CD14-positive monocyte (primary cell): ENCODE measurements at regions not wholly inside any gene's neighbourhood (a gene's known extent, or its start where the extent isn't known, plus 50 kb on each side); places are given as distances from the start of the nearest gene placed in this dataset.

Source experiments
- DNase-seq, 3 donors: peaks; one replicate each; pipeline ENCODE4 v3.0.0-alpha.2; 2011 to 2022
- H2AFZ ChIP-seq: 2 replicates; pipeline ENCODE4 v1.6.0; 2012; ENCODE audit warnings: mild to moderate bottlenecking, low read depth, low read length, inconsistent platforms; ENCODE audit not compliant: insufficient read depth, poor library complexity, severe bottlenecking
- H3K27ac ChIP-seq, 2 donors: 1 replicate in 1 of 2; 2 replicates in 1 of 2; pipeline ENCODE4 v1.5.1; 2012 to 2013; ENCODE audit warnings: low read length in 2 of 2, control low read depth in 1 of 2, inconsistent platforms in 1 of 2, low read depth in 1 of 2, mild to moderate bottlenecking in 1 of 2
- H3K27me3 ChIP-seq, 2 donors: one replicate each; pipeline versions ENCODE4 v1.6.0 to v1.6.1; 2011 to 2013; ENCODE audit warnings: low read length in 2 of 2; ENCODE audit not compliant: control insufficient read depth in 2 of 2, insufficient read depth in 2 of 2
- H3K36me3 ChIP-seq, 2 donors: replicated peaks in 1 of 2; 1 replicate in 1 of 2; 2 replicates in 1 of 2; pipeline versions ENCODE4 v1.5.1 to v1.6.1; 2012 to 2013; ENCODE audit warnings: low read length in 2 of 2, control low read depth in 1 of 2, inconsistent platforms in 1 of 2, mild to moderate bottlenecking in 1 of 2; ENCODE audit not compliant: insufficient read depth in 2 of 2, control insufficient read depth in 1 of 2
- H3K4me1 ChIP-seq, 2 donors: 1 replicate in 1 of 2; 2 replicates in 1 of 2; pipeline versions ENCODE4 v1.5.1 to v1.6.1; 2012 to 2013; ENCODE audit warnings: low read length in 2 of 2, control low read depth in 1 of 2, inconsistent platforms in 1 of 2, mild to moderate bottlenecking in 1 of 2, moderate library complexity in 1 of 2; ENCODE audit not compliant: insufficient read depth in 2 of 2, control insufficient read depth in 1 of 2
- H3K4me2 ChIP-seq: replicated peaks from 2 replicates; pipeline ENCODE3; 2012; ENCODE audit warnings: low read length, moderate library complexity, mild to moderate bottlenecking; ENCODE audit not compliant: poor library complexity, severe bottlenecking; ENCODE audit errors: extremely low read depth
- H3K4me3 ChIP-seq, 3 experiments: fragments of 200-600 bp in 1 of 3; sonication (generic) in 1 of 3; replicated peaks in 1 of 3; 1 replicate in 2 of 3; 2 replicates in 1 of 3; pipeline ENCODE4 v1.5.1; 2011 to 2013; ENCODE audit warnings: low read length in 3 of 3, mild to moderate bottlenecking in 3 of 3, control low read depth in 2 of 3, low read depth in 2 of 3, inconsistent platforms in 1 of 3, moderate library complexity in 1 of 3
- H3K79me2 ChIP-seq: 2 replicates; pipeline ENCODE4 v1.6.0; 2012; ENCODE audit warnings: mild to moderate bottlenecking, control low read depth, inconsistent platforms, low read length, moderate library complexity; ENCODE audit not compliant: insufficient read depth
- H3K9ac ChIP-seq: 2 replicates; pipeline ENCODE4 v1.6.0; 2017; ENCODE audit warnings: low read length, mild to moderate bottlenecking; ENCODE audit not compliant: insufficient read depth, poor library complexity, severe bottlenecking
- H3K9me3 ChIP-seq, 2 donors: replicated peaks in 1 of 2; 1 replicate in 1 of 2; 2 replicates in 1 of 2; pipeline versions ENCODE4 v1.5.1 to v1.6.1; 2012 to 2013; ENCODE audit warnings: low read length in 2 of 2, control low read depth in 1 of 2; ENCODE audit not compliant: control insufficient read depth in 1 of 2, insufficient read depth in 1 of 2
- H4K20me1 ChIP-seq: 2 replicates; pipeline ENCODE4 v1.6.0; 2012; ENCODE audit warnings: mild to moderate bottlenecking, low read length, control low read depth, moderate library complexity; ENCODE audit not compliant: insufficient read depth
- H3K27ac Mint-ChIP-seq, 7 donors: one replicate each; pipeline ENCODE4 v1.8.0; 2020; ENCODE audit warnings: mild to moderate bottlenecking in 7 of 7, mixed read lengths in 7 of 7, moderate library complexity in 6 of 7, inconsistent platforms in 2 of 7
- H3K27me3 Mint-ChIP-seq, 3 donors: one replicate each; pipeline ENCODE4 v1.8.0; 2021 to 2022; ENCODE audit warnings: low read depth in 3 of 3, mild to moderate bottlenecking in 3 of 3, mixed read lengths in 3 of 3, moderate library complexity in 3 of 3, inconsistent platforms in 1 of 3
- H3K36me3 Mint-ChIP-seq, 2 donors: one replicate each; pipeline ENCODE4 v1.8.0; 2020; ENCODE audit warnings: mixed read lengths in 2 of 2, inconsistent platforms in 1 of 2, mild to moderate bottlenecking in 1 of 2
- H3K4me1 Mint-ChIP-seq: one replicate; pipeline ENCODE4 v1.8.0; 2020; ENCODE audit warnings: mild to moderate bottlenecking, mixed read lengths
- H3K4me3 Mint-ChIP-seq, 2 donors: one replicate each; pipeline ENCODE4 v1.8.0; 2020; ENCODE audit warnings: mild to moderate bottlenecking in 2 of 2, mixed read lengths in 2 of 2, moderate library complexity in 1 of 2
- H3K9me3 Mint-ChIP-seq, 7 donors: one replicate each; pipeline ENCODE4 v1.8.0; 2020 to 2022; ENCODE audit warnings: mixed read lengths in 7 of 7, mild to moderate bottlenecking in 6 of 7, moderate library complexity in 6 of 7, inconsistent platforms in 2 of 7
- CTCF ChIP-seq: fragments of 200-600 bp; IDR thresholded peaks from one replicate; pipeline ENCODE4 v1.8.0; 2022; ENCODE audit warnings: antibody characterized with exemption, mild to moderate bottlenecking
- WGBS: methylation state at CpG from one replicate; pipeline ENCODE4 v1.1.5; 2013; ENCODE audit warnings: missing lambda C conversion rate; ENCODE audit not compliant: insufficient coverage; 5-methylcytosine and 5-hydroxymethylcytosine counted together
- intact Hi-C, 2 donors: fragments of 100-400 bp; cut with micrococcal nuclease; formaldehyde crosslinking; loops; one replicate each; pipeline versions ENCODE4 v1.15.0 to v1.15.1; 2023

GRCh38 chr13:50377726-50378270 is 362.6 kb downstream of the KCNRG start:
- Mint-ChIP-seq H3K36me3 (peaks cover 5 to 8% of the 10 kb centered on the region in 2 donors), H3K27me3 (peaks cover 0 to 1% (median 0%) of the 10 kb centered on the region in 3 donors), H3K27ac (no peak overlapping the region), H3K4me3 (no peak overlapping the region), H3K9me3 (peaks cover 12 to 29% (median 17%) of the 10 kb centered on the region in 7 donors), H3K4me1 (peaks cover 5% of the 10 kb centered on the region)
- H3K27me3 ChIP-seq = no peaks in the 10 kb centered on the region
- no peak overlapping the region for H3K4me3 ChIP-seq
- no CpG with 5 or more reads among the region's 2 CpGs for WGBS
- H3K36me3 ChIP-seq = no peaks in the 10 kb centered on the region
- no peak overlapping the region for H3K27ac ChIP-seq
- no peak overlapping the region for H3K9ac ChIP-seq
- intact Hi-C loops = no loop called here
- DNase-seq = no peak
- H3K4me2 ChIP-seq = no peak overlapping the region
- no peaks in the 10 kb centered on the region for H3K4me1 ChIP-seq
- H3K9me3 ChIP-seq = peaks cover 13% of the 10 kb centered on the region in 2 donors
- no peak for TF ChIP-seq CTCF
- no peak overlapping the region for H2AFZ ChIP-seq
- no peaks in the 10 kb centered on the region for H4K20me1 ChIP-seq
- no peaks in the 10 kb centered on the region for H3K79me2 ChIP-seq

GRCh38 chr13:50378509-50379044 is 363.3 kb downstream of the KCNRG start:
- H3K36me3 Mint-ChIP-seq = peaks cover 5 to 8% of the 10 kb centered on the region in 2 donors
- H3K9me3 Mint-ChIP-seq = peaks cover 12 to 30% (median 18%) of the 10 kb centered on the region in 7 donors
- no peaks in the 10 kb centered on the region for H4K20me1 ChIP-seq
- H3K36me3 ChIP-seq = no peaks in the 10 kb centered on the region
- no peaks in the 10 kb centered on the region for H3K79me2 ChIP-seq
- TF ChIP-seq CTCF = no peak
- intact Hi-C loops = no loop called here
- H3K4me1 Mint-ChIP-seq = peaks cover 5% of the 10 kb centered on the region
- no peak overlapping the region for H3K27ac Mint-ChIP-seq
- 100% methylated on average over 2 of the region's 5 CpGs for WGBS
- no peak overlapping the region for H3K4me2 ChIP-seq
- no peak overlapping the region for H3K4me3 ChIP-seq
- no peak overlapping the region for H3K27ac ChIP-seq
- no peak overlapping the region for H3K4me3 Mint-ChIP-seq
- H3K27me3 Mint-ChIP-seq = peaks cover 0 to 1% (median 0%) of the 10 kb centered on the region in 3 donors
- no peaks in the 10 kb centered on the region for H3K4me1 ChIP-seq
- DNase-seq = no peak
- H2AFZ ChIP-seq = no peak overlapping the region
- no peaks in the 10 kb centered on the region for H3K27me3 ChIP-seq
- H3K9me3 ChIP-seq = peaks cover 13% of the 10 kb centered on the region in 2 donors
- H3K9ac ChIP-seq = no peak overlapping the region
